ENCODE measurements at regions not wholly inside any gene's neighbourhood (a gene's known extent, or its start where the extent isn't known, plus 50 kb on each side); places are given as distances from the start of the nearest gene placed in this dataset.

GRCh38 chr11:131305005-131305404 is 65.4 kb upstream of the NTM start:
- TF ChIP-seq CTCF (IDR thresholded peaks at IDR 0.05) (no peak), POLR2A (IDR thresholded peaks at IDR 0.05) (no peak)
